ENCODE measurements at regions not wholly inside any gene's neighbourhood (a gene's known extent, or its start where the extent isn't known, plus 50 kb on each side); places are given as distances from the start of the nearest gene placed in this dataset.
"Not testable (repeated sequence)": the region's sequence is repeated elsewhere in the genome, so short reads cannot be mapped to it uniquely, and the experiment has no call there.

- in situ Hi-C loops (cut with MboI; ENCODE audit: low pct_unique_long_range_greater_than_20kb, low sequenced_read_pairs), result no loop called here
- DNase-seq, result no peak
Observed at GRCh38 chr17:54277868-54278267, 455.1 kb downstream of the KIF2B start.

GRCh38 chr17:54280741-54281140, 458.0 kb downstream of the KIF2B start:
- no peak for DNase-seq
- in situ Hi-C loops (cut with MboI; ENCODE audit: low pct_unique_long_range_greater_than_20kb, low sequenced_read_pairs), result no loop called here

- in situ Hi-C loops (cut with MboI; ENCODE audit: low pct_unique_long_range_greater_than_20kb, low sequenced_read_pairs), result no loop called here
- no peak for DNase-seq
Observed at GRCh38 chr17:54282886-54283285, 460.2 kb downstream of the KIF2B start.

- no peak for DNase-seq
- in situ Hi-C loops (cut with MboI; ENCODE audit: low pct_unique_long_range_greater_than_20kb, low sequenced_read_pairs), result no loop called here
Observed at GRCh38 chr17:54307351-54307750, 484.6 kb downstream of the KIF2B start.

GRCh38 chr17:54324813-54325212, 502.1 kb downstream of the KIF2B start:
- in situ Hi-C loops (cut with MboI; ENCODE audit: low pct_unique_long_range_greater_than_20kb, low sequenced_read_pairs), result no loop called here
- no peak for DNase-seq

- no peak for DNase-seq
- in situ Hi-C loops (cut with MboI; ENCODE audit: low pct_unique_long_range_greater_than_20kb, low sequenced_read_pairs), result no loop called here
Observed at GRCh38 chr17:54339731-54340130, 517.0 kb downstream of the KIF2B start.

- in situ Hi-C loops (cut with MboI; ENCODE audit: low pct_unique_long_range_greater_than_20kb, low sequenced_read_pairs), result no loop called here
- DNase-seq, result no peak
Observed at GRCh38 chr17:54347495-54347894, 524.8 kb downstream of the KIF2B start.

GRCh38 chr17:54348234-54348633, 525.5 kb downstream of the KIF2B start:
- DNase-seq, result no peak
- in situ Hi-C loops (cut with MboI; ENCODE audit: low pct_unique_long_range_greater_than_20kb, low sequenced_read_pairs), result no loop called here

GRCh38 chr17:54353789-54354525, 531.2 kb downstream of the KIF2B start:
- DNase-seq, result no peak
- in situ Hi-C loops (cut with MboI; ENCODE audit: low pct_unique_long_range_greater_than_20kb, low sequenced_read_pairs), result no loop called here

- in situ Hi-C loops (cut with MboI; ENCODE audit: low pct_unique_long_range_greater_than_20kb, low sequenced_read_pairs); DNase-seq: not testable (repeated sequence)
Observed at GRCh38 chr17:54361073-54361472, 538.3 kb downstream of the KIF2B start.

- DNase-seq, result no peak
- in situ Hi-C loops (cut with MboI; ENCODE audit: low pct_unique_long_range_greater_than_20kb, low sequenced_read_pairs), result no loop called here
Observed at GRCh38 chr17:54368906-54369305, 531.7 kb upstream of the TOM1L1 start.

- in situ Hi-C loops (cut with MboI; ENCODE audit: low pct_unique_long_range_greater_than_20kb, low sequenced_read_pairs), result no loop called here
- DNase-seq, result no peak
Observed at GRCh38 chr17:54372069-54372749, 528.4 kb upstream of the TOM1L1 start.

GRCh38 chr17:54373970-54374369, 526.7 kb upstream of the TOM1L1 start:
- DNase-seq, result no peak
- in situ Hi-C loops (cut with MboI; ENCODE audit: low pct_unique_long_range_greater_than_20kb, low sequenced_read_pairs), result no loop called here

- in situ Hi-C loops (cut with MboI; ENCODE audit: low pct_unique_long_range_greater_than_20kb, low sequenced_read_pairs); DNase-seq: not testable (repeated sequence)
Observed at GRCh38 chr17:54376409-54376808, 524.2 kb upstream of the TOM1L1 start.

- DNase-seq, result no peak
- in situ Hi-C loops (cut with MboI; ENCODE audit: low pct_unique_long_range_greater_than_20kb, low sequenced_read_pairs), result no loop called here
Observed at GRCh38 chr17:54381482-54381881, 519.2 kb upstream of the TOM1L1 start.

GRCh38 chr17:54404259-54404658, 496.4 kb upstream of the TOM1L1 start:
- DNase-seq, result no peak
- in situ Hi-C loops (cut with MboI; ENCODE audit: low pct_unique_long_range_greater_than_20kb, low sequenced_read_pairs), result no loop called here

GRCh38 chr17:54405826-54406225, 494.8 kb upstream of the TOM1L1 start:
- in situ Hi-C loops (cut with MboI; ENCODE audit: low pct_unique_long_range_greater_than_20kb, low sequenced_read_pairs), result no loop called here
- no peak for DNase-seq

GRCh38 chr17:54408731-54409130, 491.9 kb upstream of the TOM1L1 start:
- DNase-seq, result no peak
- in situ Hi-C loops (cut with MboI; ENCODE audit: low pct_unique_long_range_greater_than_20kb, low sequenced_read_pairs), result no loop called here

- in situ Hi-C loops (cut with MboI; ENCODE audit: low pct_unique_long_range_greater_than_20kb, low sequenced_read_pairs), result no loop called here
- DNase-seq, result no peak
Observed at GRCh38 chr17:54418467-54418866, 482.2 kb upstream of the TOM1L1 start.

- DNase-seq, result no peak
- in situ Hi-C loops (cut with MboI; ENCODE audit: low pct_unique_long_range_greater_than_20kb, low sequenced_read_pairs), result no loop called here
Observed at GRCh38 chr17:54425671-54426070, 475.0 kb upstream of the TOM1L1 start.
